KMS-11 (cell line): ENCODE measurements at regions not wholly inside any gene's neighbourhood (a gene's known extent, or its start where the extent isn't known, plus 50 kb on each side); places are given as distances from the start of the nearest gene placed in this dataset.

ENCODE experiments used
- H2AFZ ChIP-seq: fragments of 200-600 bp; sonication (generic); 2 replicates; pipeline ENCODE4 v1.6.1; 2016; ENCODE audit warnings: antibody characterized with exemption, mixed run types, low read depth
- H3K27ac ChIP-seq: fragments of 200-600 bp; sonication (generic); 2 replicates; pipeline ENCODE4 v1.6.1; 2016; ENCODE audit warnings: mild to moderate bottlenecking, mixed run types
- H3K27me3 ChIP-seq: fragments of 200-600 bp; sonication (generic); 2 replicates; pipeline ENCODE4 v1.6.1; 2017; ENCODE audit warnings: mild to moderate bottlenecking, low read depth, mixed run types, moderate library complexity; ENCODE audit not compliant: insufficient read depth
- H3K36me3 ChIP-seq: fragments of 200-600 bp; sonication (generic); 2 replicates; pipeline ENCODE4 v1.6.1; 2017; ENCODE audit warnings: mild to moderate bottlenecking, mixed run types; ENCODE audit not compliant: insufficient read depth
- H3K4me1 ChIP-seq: fragments of 200-600 bp; sonication (generic); 2 replicates; pipeline ENCODE4 v1.6.1; 2016; ENCODE audit warnings: mild to moderate bottlenecking, low read depth, mixed run types; ENCODE audit not compliant: poor library complexity, severe bottlenecking
- H3K4me2 ChIP-seq: fragments of 200-600 bp; sonication (generic); 2 replicates; pipeline ENCODE4 v1.7.0; 2016; ENCODE audit warnings: mild to moderate bottlenecking, mixed run types
- H3K4me3 ChIP-seq: fragments of 200-600 bp; sonication (generic); IDR thresholded peaks from 2 replicates; pipeline ENCODE4 v1.6.1; 2017; ENCODE audit warnings: low read depth, low read length, mixed read lengths; ENCODE audit not compliant: insufficient read depth
- H3K79me2 ChIP-seq: fragments of 200-600 bp; sonication (generic); 2 replicates; pipeline ENCODE4 v1.6.1; 2016; ENCODE audit warnings: low read depth, mixed run types; ENCODE audit not compliant: insufficient read depth
- H3K9ac ChIP-seq: fragments of 200-600 bp; sonication (generic); 2 replicates; pipeline ENCODE4 v1.6.1; 2016; ENCODE audit warnings: mild to moderate bottlenecking, mixed run types
- H4K20me1 ChIP-seq: fragments of 200-600 bp; sonication (generic); 2 replicates; pipeline ENCODE4 v1.6.1; 2016; ENCODE audit warnings: mild to moderate bottlenecking, mixed run types; ENCODE audit not compliant: insufficient read depth
- CTCF ChIP-seq: fragments of 200-600 bp; sonication (generic); conservative IDR thresholded peaks from 2 replicates; pipeline ENCODE4 v1.6.1; 2017; ENCODE audit warnings: low read depth, mild to moderate bottlenecking, antibody characterized with exemption, low read length, moderate library complexity, mixed read lengths

- Histone ChIP-seq H3K9ac (no peak overlapping the region), H3K4me2 (no peak overlapping the region), H3K79me2 (no peaks in the 10 kb centered on the region), H3K36me3 (no peaks in the 10 kb centered on the region), H3K27ac (no peak overlapping the region), H2AFZ (no peak overlapping the region), H3K4me1 (no peaks in the 10 kb centered on the region), H4K20me1 (no peaks in the 10 kb centered on the region), H3K27me3 (no peaks in the 10 kb centered on the region), H3K4me3 (no peak overlapping the region)
- TF ChIP-seq CTCF = no peak
These were observed 292.0 kb upstream of the KLF6 start for GRCh38 chr10:4076983-4077382.

- H2AFZ ChIP-seq = no peak overlapping the region
- no peaks in the 10 kb centered on the region for H3K36me3 ChIP-seq
- TF ChIP-seq CTCF = no peak
- H3K4me2 ChIP-seq = no peak overlapping the region
- no peak overlapping the region for H3K4me3 ChIP-seq
- H4K20me1 ChIP-seq = no peaks in the 10 kb centered on the region
- no peak overlapping the region for H3K9ac ChIP-seq
- no peak overlapping the region for H3K27ac ChIP-seq
- no peaks in the 10 kb centered on the region for H3K79me2 ChIP-seq
- no peaks in the 10 kb centered on the region for H3K27me3 ChIP-seq
- no peaks in the 10 kb centered on the region for H3K4me1 ChIP-seq
These were observed 290.4 kb upstream of the KLF6 start for GRCh38 chr10:4075443-4075842.

GRCh38 chr10:4074545-4075407, 289.8 kb upstream of the KLF6 start:
- no peak for TF ChIP-seq CTCF
- no peak overlapping the region for H2AFZ ChIP-seq
- H3K27ac ChIP-seq = no peak overlapping the region
- no peak overlapping the region for H3K9ac ChIP-seq
- H3K4me3 ChIP-seq = no peak overlapping the region
- H3K36me3 ChIP-seq = no peaks in the 10 kb centered on the region
- H3K27me3 ChIP-seq = no peaks in the 10 kb centered on the region
- no peaks in the 10 kb centered on the region for H3K79me2 ChIP-seq
- no peak overlapping the region for H3K4me2 ChIP-seq
- H3K4me1 ChIP-seq = no peaks in the 10 kb centered on the region
- H4K20me1 ChIP-seq = no peaks in the 10 kb centered on the region

GRCh38 chr10:4073912-4074311, 288.9 kb upstream of the KLF6 start:
- Histone ChIP-seq H4K20me1 (no peaks in the 10 kb centered on the region), H3K4me1 (no peaks in the 10 kb centered on the region), H3K36me3 (no peaks in the 10 kb centered on the region), H3K4me3 (no peak overlapping the region), H2AFZ (no peak overlapping the region), H3K27ac (no peak overlapping the region), H3K79me2 (no peaks in the 10 kb centered on the region), H3K4me2 (no peak overlapping the region), H3K9ac (no peak overlapping the region), H3K27me3 (no peaks in the 10 kb centered on the region)
- no peak for TF ChIP-seq CTCF
